ENCODE measurements at regions not wholly inside any gene's neighbourhood (a gene's known extent, or its start where the extent isn't known, plus 50 kb on each side); places are given as distances from the start of the nearest gene placed in this dataset.

GRCh38 chr6:164720-165119 lies 127.6 kb upstream of the DUSP22 start:
- intact Hi-C loops (cut with DNase I) = no loop called here
- H3K4me3 ChIP-seq = no peak overlapping the region

GRCh38 chr6:165263-165662 lies 127.0 kb upstream of the DUSP22 start:
- DNase-seq = no peak
- Histone ChIP-seq H3K9me3 (no peaks in the 10 kb centered on the region), H3K36me3 (no peaks in the 10 kb centered on the region), H3K9ac (ENCODE audit: low read depth in 2 of 2, low read length in 2 of 2) (no peak overlapping the region), H3K4me3 (no peak overlapping the region), H3K27ac (no peak overlapping the region), H3K4me1 (no peaks in the 10 kb centered on the region), H3K27me3 (peaks cover 5% of the 10 kb centered on the region)
- intact Hi-C loops (cut with DNase I) = no loop called here
- TF ChIP-seq CTCF (IDR thresholded peaks at IDR 0.05) = no peak

More at GRCh38 chr6:164720-165119, 127.6 kb upstream of the DUSP22 start:
- Histone ChIP-seq H3K27me3 (peaks cover 5% of the 10 kb centered on the region), H3K36me3 (no peaks in the 10 kb centered on the region), H3K27ac (no peak overlapping the region), H3K9ac (ENCODE audit: low read depth in 2 of 2, low read length in 2 of 2) (no peak overlapping the region), H3K4me1 (no peaks in the 10 kb centered on the region), H3K9me3 (no peaks in the 10 kb centered on the region)
- TF ChIP-seq CTCF (IDR thresholded peaks at IDR 0.05) = no peak
- DNase-seq = no peak

- no peak for DNase-seq
- TF ChIP-seq CTCF (IDR thresholded peaks at IDR 0.05) = no peak
- Histone ChIP-seq H3K36me3 (no peaks in the 10 kb centered on the region), H3K27me3 (peaks cover 5% of the 10 kb centered on the region), H3K4me3 (no peak overlapping the region), H3K4me1 (no peaks in the 10 kb centered on the region), H3K27ac (no peak overlapping the region), H3K9me3 (no peaks in the 10 kb centered on the region), H3K9ac (ENCODE audit: low read depth in 2 of 2, low read length in 2 of 2) (no peak overlapping the region)
- intact Hi-C loops (cut with DNase I) = no loop called here
These were observed 126.4 kb upstream of the DUSP22 start for GRCh38 chr6:165906-166305.

GRCh38 chr6:168865-169455 lies 123.3 kb upstream of the DUSP22 start:
- peak; percentile 54 for TF ChIP-seq CTCF (IDR thresholded peaks at IDR 0.05)
- no peak for DNase-seq
- H3K27me3 ChIP-seq = peaks cover 5% of the 10 kb centered on the region
- H3K9ac ChIP-seq (ENCODE audit: low read depth in 2 of 2, low read length in 2 of 2) = no peak overlapping the region
- H3K4me3 ChIP-seq = no peak overlapping the region
- intact Hi-C loops (cut with DNase I) = no loop called here
- no peaks in the 10 kb centered on the region for H3K36me3 ChIP-seq
- H3K4me1 ChIP-seq = no peaks in the 10 kb centered on the region
- H3K27ac ChIP-seq = no peak overlapping the region
- H3K9me3 ChIP-seq = no peaks in the 10 kb centered on the region

- H3K36me3 ChIP-seq = no peaks in the 10 kb centered on the region
- H3K4me3 ChIP-seq = no peak overlapping the region
- no peak overlapping the region for H3K27ac ChIP-seq
- peaks cover 5% of the 10 kb centered on the region for H3K27me3 ChIP-seq
- no peak for TF ChIP-seq CTCF (IDR thresholded peaks at IDR 0.05)
- no peak overlapping the region for H3K9ac ChIP-seq (ENCODE audit: low read depth in 2 of 2, low read length in 2 of 2)
- H3K9me3 ChIP-seq = no peaks in the 10 kb centered on the region
- intact Hi-C loops (cut with DNase I) = no loop called here
- no peak for DNase-seq
- no peaks in the 10 kb centered on the region for H3K4me1 ChIP-seq
These were observed 118.3 kb upstream of the DUSP22 start for GRCh38 chr6:174036-174435.

Data from colonic mucosa (tissue), 4 donors.